Activated CD8-positive, alpha-beta T cell treated with anti-CD3 and anti-CD28 coated beads for 36 hours (primary cell): ENCODE measurements at regions not wholly inside any gene's neighbourhood (a gene's known extent, or its start where the extent isn't known, plus 50 kb on each side); places are given as distances from the start of the nearest gene placed in this dataset.

Source experiments
- ATAC-seq: fragments of 200-7000 bp; cut with Tn5 transposase; one replicate; pipeline ENCODE4 v1.10.0; 2021; ENCODE audit warnings: mild to moderate bottlenecking, moderate library complexity
- CTCF ChIA-PET: fragments of 350-600 bp; sonication (Branson Sonifier 250); formaldehyde crosslinking; loops from one replicate; lab custom pipeline; 2021; ENCODE audit warnings: antibody characterized with exemption; lab: Charles Lee
- POLR2A ChIA-PET: fragments of 350-600 bp; sonication (Branson Sonifier 250); formaldehyde crosslinking; loops from one replicate; lab custom pipeline; 2021; ENCODE audit warnings: antibody characterized with exemption; lab: Charles Lee
- DNase-seq: peaks from one replicate; pipeline ENCODE4 v3.0.0-alpha.2; 2020
- H3K27ac Mint-ChIP-seq: one replicate; pipeline ENCODE4 v1.8.0; 2021; ENCODE audit warnings: mild to moderate bottlenecking, mixed read lengths
- H3K27me3 Mint-ChIP-seq: one replicate; pipeline ENCODE4 v1.8.0; 2021; ENCODE audit warnings: mixed read lengths
- H3K36me3 Mint-ChIP-seq: one replicate; pipeline ENCODE4 v1.8.0; 2021; ENCODE audit warnings: low read depth, mixed read lengths
- H3K4me1 Mint-ChIP-seq: one replicate; pipeline ENCODE4 v1.8.0; 2021; ENCODE audit warnings: low read depth, mixed read lengths
- H3K4me3 Mint-ChIP-seq: one replicate; pipeline ENCODE4 v1.8.0; 2021; ENCODE audit warnings: mild to moderate bottlenecking, moderate library complexity, mixed read lengths
- H3K9me3 Mint-ChIP-seq: one replicate; pipeline ENCODE4 v1.8.0; 2021; ENCODE audit warnings: mixed read lengths
- CTCF ChIP-seq: fragments of 200-600 bp; IDR thresholded peaks from one replicate; pipeline ENCODE4 v1.8.0; 2022; ENCODE audit warnings: antibody characterized with exemption, mild to moderate bottlenecking
- intact Hi-C: fragments of 100-400 bp; cut with micrococcal nuclease; formaldehyde crosslinking; loops from one replicate; pipeline ENCODE4 v1.10.0; 2022

GRCh38 chr6:101110814-101111213, 229.7 kb upstream of the ASCC3 start:
- no peaks in the 10 kb centered on the region for H3K9me3 Mint-ChIP-seq
- H3K4me1 Mint-ChIP-seq, result no peaks in the 10 kb centered on the region
- TF ChIP-seq CTCF, result no peak
- no peaks in the 10 kb centered on the region for H3K27me3 Mint-ChIP-seq
- ATAC-seq, result no peak
- H3K27ac Mint-ChIP-seq, result no peak overlapping the region
- ChIA-PET POLR2A (no interaction called here), CTCF (no interaction called here)
- H3K36me3 Mint-ChIP-seq, result no peaks in the 10 kb centered on the region
- DNase-seq, result no peak
- no peak overlapping the region for H3K4me3 Mint-ChIP-seq
- intact Hi-C loops, result no loop called here

- intact Hi-C loops, result no loop called here
- no peak for ATAC-seq
Observed at GRCh38 chr6:101113468-101114260, 232.5 kb upstream of the ASCC3 start.

DNA sequence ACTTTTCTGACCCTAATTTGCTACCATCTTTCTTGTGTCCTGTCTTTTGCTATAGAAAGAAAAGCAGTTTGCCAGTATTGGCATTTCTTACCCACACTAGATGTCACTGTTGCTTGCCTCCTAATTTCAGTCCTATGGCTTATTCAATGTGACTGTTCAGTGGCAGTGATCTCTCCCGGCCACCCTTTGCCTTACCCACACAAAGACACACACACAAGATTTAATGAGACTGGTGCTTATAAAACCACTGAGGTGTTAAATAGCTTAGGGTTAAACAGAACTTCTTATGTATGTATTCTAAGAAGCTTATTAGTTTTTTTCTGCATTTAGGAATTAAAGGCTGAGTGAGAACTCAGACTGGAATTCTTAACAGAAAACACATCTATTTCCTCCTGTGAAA, 233.6 kb upstream of the ASCC3 start:
- POLR2A ChIA-PET, result no interaction called here
- no peak overlapping the region for H3K27ac Mint-ChIP-seq
- H3K9me3 Mint-ChIP-seq, result no peaks in the 10 kb centered on the region
- ATAC-seq, result no peak
- H3K27me3 Mint-ChIP-seq, result no peaks in the 10 kb centered on the region
- no peaks in the 10 kb centered on the region for H3K36me3 Mint-ChIP-seq
- CTCF ChIA-PET, result interaction anchor here (0.6 to 1.1 kb wide), 2 partner anchors 29 to 498 kb away, joined by 3 to 4 read pairs; no protein-coding TSS in a partner anchor
- no peaks in the 10 kb centered on the region for H3K4me1 Mint-ChIP-seq
- TF ChIP-seq CTCF, result no peak
- H3K4me3 Mint-ChIP-seq, result no peak overlapping the region
- intact Hi-C loops, result no loop called here
- no peak for DNase-seq

More at GRCh38 chr6:101113468-101114260, 232.5 kb upstream of the ASCC3 start:
- no peak for TF ChIP-seq CTCF
- ChIA-PET CTCF (no interaction called here), POLR2A (no interaction called here)
- H3K4me1 Mint-ChIP-seq, result no peaks in the 10 kb centered on the region
- DNase-seq, result no peak
- no peaks in the 10 kb centered on the region for H3K36me3 Mint-ChIP-seq
- no peak overlapping the region for H3K4me3 Mint-ChIP-seq
- no peak overlapping the region for H3K27ac Mint-ChIP-seq
- H3K9me3 Mint-ChIP-seq, result no peaks in the 10 kb centered on the region
- no peaks in the 10 kb centered on the region for H3K27me3 Mint-ChIP-seq

GRCh38 chr6:101116337-101116736, 235.2 kb upstream of the ASCC3 start:
- ATAC-seq (no peak), DNase-seq (no peak)
- intact Hi-C loops, result no loop called here
- Mint-ChIP-seq H3K9me3 (no peaks in the 10 kb centered on the region), H3K4me1 (no peaks in the 10 kb centered on the region), H3K36me3 (no peaks in the 10 kb centered on the region), H3K27ac (no peak overlapping the region), H3K27me3 (no peaks in the 10 kb centered on the region), H3K4me3 (no peak overlapping the region)
- ChIA-PET POLR2A (no interaction called here), CTCF (no interaction called here)
- TF ChIP-seq CTCF, result no peak

- no peak for DNase-seq
- Mint-ChIP-seq H3K4me3 (no peak overlapping the region), H3K27me3 (no peaks in the 10 kb centered on the region), H3K9me3 (no peaks in the 10 kb centered on the region), H3K4me1 (no peaks in the 10 kb centered on the region), H3K36me3 (no peaks in the 10 kb centered on the region), H3K27ac (no peak overlapping the region)
- intact Hi-C loops, result no loop called here
- TF ChIP-seq CTCF, result no peak
- no peak for ATAC-seq
- ChIA-PET CTCF (no interaction called here), POLR2A (interaction anchor here (1.0 kb wide), 1 partner anchor 51 kb away, joined by 3 read pairs; no protein-coding TSS in a partner anchor)
Observed at GRCh38 chr6:101117393-101118135, 236.4 kb upstream of the ASCC3 start.
